Peyer's patch (tissue), 4 donors: ENCODE measurements at regions not wholly inside any gene's neighbourhood (a gene's known extent, or its start where the extent isn't known, plus 50 kb on each side); places are given as distances from the start of the nearest gene placed in this dataset.

ENCODE experiments used
- CTCF ChIP-seq, 6 experiments: fragments of 450-650 bp in 4 of 6; fragments of 200-600 bp in 2 of 6; sonication (generic) in 1 of 6; IDR thresholded peaks; one replicate each; pipeline ENCODE4 v1.5.1; 2017 to 2019; ENCODE audit warnings: antibody characterized with exemption in 6 of 6, mild to moderate bottlenecking in 3 of 6, moderate library complexity in 1 of 6
- POLR2A ChIP-seq, 2 donors: fragments of 450-650 bp; IDR thresholded peaks; one replicate each; pipeline ENCODE4 v1.5.1; 2017; ENCODE audit warnings: antibody characterized with exemption in 2 of 2, mild to moderate bottlenecking in 2 of 2, moderate library complexity in 2 of 2

GRCh38 chr12:67853204-67853603 lies 136.0 kb upstream of the IFNG-AS1 start:
- no peak for TF ChIP-seq CTCF (IDR thresholded peaks at IDR 0.05)
- no peak for TF ChIP-seq POLR2A (IDR thresholded peaks at IDR 0.05)
